Vagina (tissue), 2 donors: ENCODE measurements at regions not wholly inside any gene's neighbourhood (a gene's known extent, or its start where the extent isn't known, plus 50 kb on each side); places are given as distances from the start of the nearest gene placed in this dataset.

Source experiments
- DNase-seq, 2 donors: peaks; one replicate each; pipeline ENCODE4 v3.0.0-alpha.2; 2017; ENCODE audit errors: extremely low spot score in 2 of 2
- H3K27ac ChIP-seq: fragments of 200-600 bp; sonication (generic); one replicate; pipeline ENCODE4 v1.5.1; 2019
- H3K27me3 ChIP-seq: fragments of 200-600 bp; sonication (generic); one replicate; pipeline ENCODE4 v1.5.1; 2019
- H3K36me3 ChIP-seq, 2 donors: fragments of 200-600 bp; sonication (generic); one replicate each; pipeline ENCODE4 v1.5.1; 2017 to 2019
- H3K4me1 ChIP-seq: fragments of 200-600 bp; sonication (generic); one replicate; pipeline ENCODE4 v1.5.1; 2019
- H3K4me3 ChIP-seq, 2 donors: fragments of 200-600 bp; sonication (generic); 1 replicate in 1 of 2; 2 replicates in 1 of 2; pipeline ENCODE4 v1.5.1; 2016 to 2019
- H3K9me3 ChIP-seq: fragments of 200-600 bp; sonication (generic); one replicate; pipeline ENCODE4 v1.5.1; 2019
- CTCF ChIP-seq, 3 experiments: fragments of 450-650 bp in 2 of 3; fragments of 200-600 bp in 1 of 3; sonication (generic) in 1 of 3; IDR thresholded peaks; one replicate each; pipeline ENCODE4 v1.5.1; 2017 to 2019; ENCODE audit warnings: antibody characterized with exemption in 3 of 3, mild to moderate bottlenecking in 2 of 3, moderate library complexity in 2 of 3
- POLR2A ChIP-seq, 2 donors: fragments of 450-650 bp; IDR thresholded peaks; one replicate each; pipeline ENCODE4 v1.6.1; 2017; ENCODE audit warnings: antibody characterized with exemption in 2 of 2, mild to moderate bottlenecking in 2 of 2, moderate library complexity in 2 of 2
- POLR2AphosphoS5 ChIP-seq, 2 donors: sonication (generic); formaldehyde crosslinking; IDR thresholded peaks; one replicate each; pipeline ENCODE4 v1.9.0; 2017; ENCODE audit warnings: antibody characterized with exemption in 2 of 2, mild to moderate bottlenecking in 2 of 2, low read depth in 1 of 2; ENCODE audit not compliant: insufficient read depth in 1 of 2
- intact Hi-C: fragments of 100-400 bp; cut with DNase I; formaldehyde crosslinking; loops from one replicate; pipeline ENCODE4 v1.15.1; 2023

- no peak for DNase-seq
- no peaks in the 10 kb centered on the region for H3K9me3 ChIP-seq
- TF ChIP-seq POLR2AphosphoS5 (IDR thresholded peaks at IDR 0.05; ENCODE audit: insufficient read depth in 1 of 2, low read depth in 1 of 2) (no peak), CTCF (IDR thresholded peaks at IDR 0.05) (no peak), POLR2A (IDR thresholded peaks at IDR 0.05) (no peak)
- no peaks in the 10 kb centered on the region for H3K4me1 ChIP-seq
- no peaks in the 10 kb centered on the region for H3K36me3 ChIP-seq
- intact Hi-C loops, result no loop called here
- H3K27ac ChIP-seq, result no peak overlapping the region
- H3K4me3 ChIP-seq, result no peak overlapping the region
- H3K27me3 ChIP-seq, result no peaks in the 10 kb centered on the region
These were observed 338.6 kb upstream of the SEMA3A start for GRCh38 chr7:84533182-84533581.

- Histone ChIP-seq H3K4me1 (no peaks in the 10 kb centered on the region), H3K27me3 (no peaks in the 10 kb centered on the region), H3K27ac (no peak overlapping the region), H3K36me3 (no peaks in the 10 kb centered on the region), H3K9me3 (no peaks in the 10 kb centered on the region), H3K4me3 (no peak overlapping the region)
- intact Hi-C loops, result no loop called here
- TF ChIP-seq POLR2AphosphoS5 (IDR thresholded peaks at IDR 0.05; ENCODE audit: insufficient read depth in 1 of 2, low read depth in 1 of 2), result no peak
- TF ChIP-seq CTCF (IDR thresholded peaks at IDR 0.05), result no peak
- TF ChIP-seq POLR2A (IDR thresholded peaks at IDR 0.05), result no peak
- DNase-seq, result no peak
These were observed 337.6 kb upstream of the SEMA3A start for GRCh38 chr7:84532196-84532595.

GRCh38 chr7:84529480-84530205 lies 335.1 kb upstream of the SEMA3A start:
- no peak for DNase-seq
- Histone ChIP-seq H3K27me3 (no peaks in the 10 kb centered on the region), H3K27ac (no peak overlapping the region), H3K4me1 (no peaks in the 10 kb centered on the region), H3K9me3 (no peaks in the 10 kb centered on the region), H3K4me3 (no peak overlapping the region), H3K36me3 (no peaks in the 10 kb centered on the region)
- no peak for TF ChIP-seq POLR2AphosphoS5 (IDR thresholded peaks at IDR 0.05; ENCODE audit: insufficient read depth in 1 of 2, low read depth in 1 of 2)
- TF ChIP-seq CTCF (IDR thresholded peaks at IDR 0.05), result no peak
- no peak for TF ChIP-seq POLR2A (IDR thresholded peaks at IDR 0.05)
- intact Hi-C loops, result loop anchor here (10.0 kb wide), 1 partner anchor 1055 kb away; no protein-coding TSS in a partner anchor

GRCh38 chr7:84528756-84529479 lies 334.3 kb upstream of the SEMA3A start:
- Histone ChIP-seq H3K4me1 (no peaks in the 10 kb centered on the region), H3K4me3 (no peak overlapping the region), H3K27me3 (no peaks in the 10 kb centered on the region), H3K9me3 (no peaks in the 10 kb centered on the region), H3K27ac (no peak overlapping the region), H3K36me3 (no peaks in the 10 kb centered on the region)
- intact Hi-C loops, result loop anchor here (10.0 kb wide), 1 partner anchor 1056 kb away; no protein-coding TSS in a partner anchor
- TF ChIP-seq CTCF (IDR thresholded peaks at IDR 0.05), result no peak
- TF ChIP-seq POLR2A (IDR thresholded peaks at IDR 0.05), result no peak
- no peak for TF ChIP-seq POLR2AphosphoS5 (IDR thresholded peaks at IDR 0.05; ENCODE audit: insufficient read depth in 1 of 2, low read depth in 1 of 2)
- no peak for DNase-seq
